ES-I3 (cell line): ENCODE measurements at regions not wholly inside any gene's neighbourhood (a gene's known extent, or its start where the extent isn't known, plus 50 kb on each side); places are given as distances from the start of the nearest gene placed in this dataset.

ENCODE experiments used
- H3K36me3 ChIP-seq: 2 replicates; pipeline ENCODE4 v1.6.1; 2013; ENCODE audit warnings: mild to moderate bottlenecking, low read length, control low read depth, moderate library complexity; ENCODE audit not compliant: insufficient read depth
- H3K4me1 ChIP-seq: 2 replicates; pipeline ENCODE4 v1.6.1; 2013; ENCODE audit warnings: mild to moderate bottlenecking, control low read depth, low read length; ENCODE audit not compliant: insufficient read depth
- H3K9ac ChIP-seq: 2 replicates; pipeline ENCODE4 v1.6.1; 2013; ENCODE audit warnings: low read depth, mild to moderate bottlenecking, low read length, moderate library complexity
- H3K9me3 ChIP-seq: 2 replicates; pipeline ENCODE4 v1.6.1; 2013; ENCODE audit warnings: mild to moderate bottlenecking, low read length, moderate library complexity; ENCODE audit not compliant: control insufficient read depth, insufficient read depth

DNA sequence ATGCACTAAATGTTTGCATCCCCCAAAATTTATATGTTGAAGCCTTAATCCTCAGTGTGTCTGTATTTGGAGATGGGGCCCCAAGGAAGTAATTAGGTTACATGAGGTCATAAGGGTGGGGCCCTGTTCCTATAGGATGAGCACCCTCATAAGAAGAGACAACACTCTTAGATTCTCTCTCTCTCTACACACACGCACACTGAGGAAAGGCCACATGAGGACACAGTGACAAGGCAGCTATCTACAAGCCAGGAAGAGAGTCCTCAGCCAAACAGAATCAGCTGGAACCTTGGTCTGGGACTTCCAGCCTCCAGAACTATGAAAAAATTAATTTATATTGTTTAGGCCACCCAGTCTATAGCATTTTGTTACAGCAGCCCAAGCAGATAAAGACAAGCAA, 69.3 kb upstream of the NOCT start:
- Histone ChIP-seq H3K36me3 (no peaks in the 10 kb centered on the region), H3K4me1 (peaks cover 6% of the 10 kb centered on the region; the same call in 1 of the 2 replicates), H3K9ac (no peak overlapping the region), H3K9me3 (peaks cover 4% of the 10 kb centered on the region; the same call in 1 of the 2 replicates)

DNA sequence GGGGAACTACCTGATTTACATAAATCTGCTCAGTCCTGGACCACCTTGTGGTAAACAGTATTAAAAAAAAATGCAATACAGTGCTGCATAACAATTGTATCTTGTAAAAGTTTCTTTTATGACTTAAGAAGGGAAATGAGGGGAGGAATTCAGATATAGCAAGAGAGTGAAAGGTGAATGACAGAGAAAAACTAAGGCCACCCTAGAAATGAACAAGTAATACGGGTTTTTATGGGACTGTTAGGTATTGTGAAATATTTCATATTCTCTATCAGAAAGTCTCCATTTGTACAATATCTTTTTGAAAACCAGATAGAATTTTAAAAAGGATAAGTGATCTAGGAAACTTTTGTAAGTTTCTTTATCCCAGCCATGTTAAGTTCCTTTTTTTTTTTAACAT, 69.7 kb upstream of the NOCT start:
- peaks cover 6% of the 10 kb centered on the region; the same call in 1 of the 2 replicates for H3K4me1 ChIP-seq
- peaks cover under 1% of the 10 kb centered on the region; the same call in 1 of the 2 replicates for H3K9me3 ChIP-seq
- no peaks in the 10 kb centered on the region for H3K36me3 ChIP-seq
- H3K9ac ChIP-seq, result no peak overlapping the region

DNA sequence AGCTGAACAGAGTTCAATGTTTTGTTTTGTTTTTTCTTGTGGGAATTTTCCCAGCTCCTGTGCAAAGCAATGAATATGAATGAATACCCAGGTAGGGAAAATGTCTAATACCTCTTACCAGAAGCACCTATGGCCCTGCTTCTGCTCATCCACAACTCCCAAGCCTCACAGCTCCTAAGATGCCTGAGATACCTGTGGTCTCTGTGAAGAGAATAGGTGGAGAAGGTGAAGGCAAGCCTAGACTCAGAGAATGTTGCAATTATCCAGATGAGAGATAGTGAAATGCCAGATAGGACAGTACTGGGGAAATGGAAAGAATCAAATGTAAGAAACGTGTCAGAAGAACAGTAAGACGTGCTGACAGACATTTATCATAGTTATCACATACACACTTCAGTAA, 70.2 kb upstream of the NOCT start:
- no peaks in the 10 kb centered on the region for H3K9me3 ChIP-seq
- H3K9ac ChIP-seq, result no peak overlapping the region

DNA sequence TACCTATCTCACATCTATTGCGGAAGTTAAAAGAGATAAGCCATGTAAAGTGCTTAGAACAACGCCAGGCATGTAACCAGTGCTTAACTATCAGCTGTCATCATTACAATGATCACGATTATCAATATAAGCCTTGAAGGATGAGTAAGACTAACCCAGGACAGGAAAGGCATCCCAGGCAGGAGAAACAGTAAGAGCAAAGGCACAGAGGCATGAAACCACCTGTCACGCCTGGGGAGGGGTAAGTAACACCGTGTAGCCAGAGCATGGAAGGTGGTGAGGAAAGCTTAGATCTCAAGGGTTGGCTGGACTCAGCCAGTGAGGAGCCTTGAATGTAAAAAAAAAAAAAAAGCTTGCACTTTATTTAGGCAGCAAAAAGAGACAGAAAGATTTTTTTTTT, 71.7 kb upstream of the NOCT start:
- Histone ChIP-seq H3K4me1 (peaks cover 3% of the 10 kb centered on the region; the same call in 1 of the 2 replicates), H3K9ac (no peak overlapping the region), H3K36me3 (no peaks in the 10 kb centered on the region)

More for the DNA sequence above, 70.2 kb upstream of the NOCT start:
- H3K36me3 ChIP-seq, result no peaks in the 10 kb centered on the region
- peaks cover 6% of the 10 kb centered on the region; the same call in 1 of the 2 replicates for H3K4me1 ChIP-seq

DNA sequence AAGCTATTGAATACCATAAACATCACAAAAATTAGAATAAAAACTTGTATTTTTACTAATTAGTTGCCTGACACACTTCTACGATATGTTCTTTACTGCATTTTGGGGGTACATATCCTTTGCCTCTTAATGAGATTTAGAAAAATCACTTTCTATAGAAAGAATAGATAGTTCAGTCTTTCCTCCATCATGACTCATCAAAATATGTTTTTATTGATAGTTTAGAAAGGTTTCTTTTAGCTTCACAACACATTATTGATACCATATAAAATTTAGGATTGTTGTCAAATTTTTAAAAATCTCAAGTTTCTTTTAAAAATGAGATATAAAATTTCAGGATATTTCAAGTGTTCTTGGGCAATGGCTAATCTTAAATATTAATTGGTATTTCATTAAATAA, 74.5 kb upstream of the NOCT start:
- Histone ChIP-seq H3K9me3 (no peaks in the 10 kb centered on the region), H3K4me1 (peaks cover 9% of the 10 kb centered on the region), H3K36me3 (no peaks in the 10 kb centered on the region), H3K9ac (no peak overlapping the region)

More for the DNA sequence above, 71.7 kb upstream of the NOCT start:
- no peaks in the 10 kb centered on the region for H3K9me3 ChIP-seq

DNA sequence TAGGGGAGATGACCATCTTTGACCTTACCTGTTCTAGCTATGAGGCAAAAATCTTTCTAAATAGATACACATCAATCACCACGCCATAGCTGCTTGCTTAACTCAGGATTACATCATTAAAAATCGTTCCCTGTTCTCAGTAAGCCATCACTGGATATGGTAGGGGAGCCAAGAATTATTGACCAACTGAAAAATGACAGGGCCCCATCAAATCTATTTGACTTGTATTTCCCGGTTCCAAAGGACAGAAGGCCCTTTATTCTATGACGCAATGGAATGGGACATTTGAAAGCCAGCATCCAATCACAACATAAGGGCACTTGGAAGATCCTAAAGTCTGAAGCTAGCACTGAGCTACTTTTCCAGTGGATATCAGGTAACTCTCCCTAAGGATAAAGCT, 75.6 kb upstream of the NOCT start:
- Histone ChIP-seq H3K4me1 (peaks cover 9% of the 10 kb centered on the region), H3K9me3 (no peaks in the 10 kb centered on the region)

DNA sequence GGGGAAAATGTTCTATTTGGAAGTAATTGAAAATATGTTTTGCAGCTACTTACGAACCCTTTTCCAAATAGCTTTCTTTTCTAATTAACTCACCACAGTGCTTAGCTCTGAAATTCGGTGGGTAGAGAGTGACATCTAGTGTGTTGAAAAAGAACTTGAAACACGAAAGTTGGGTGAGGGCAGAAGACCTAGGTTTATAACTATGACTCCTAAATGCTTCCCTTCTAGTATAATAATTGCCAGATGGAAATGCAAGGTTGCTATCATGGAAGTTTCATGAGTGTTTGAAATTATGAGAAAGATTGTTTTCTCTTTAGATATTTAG, 77.3 kb upstream of the NOCT start:
- Histone ChIP-seq H3K9ac (0 out of 2 replicates have a peak overlapping the region, but pooled peaks have one; percentile 23), H3K36me3 (no peaks in the 10 kb centered on the region), H3K4me1 (peaks cover 9% of the 10 kb centered on the region), H3K9me3 (no peaks in the 10 kb centered on the region)

More for the DNA sequence above, 75.6 kb upstream of the NOCT start:
- Histone ChIP-seq H3K36me3 (no peaks in the 10 kb centered on the region), H3K9ac (no peak overlapping the region)

DNA sequence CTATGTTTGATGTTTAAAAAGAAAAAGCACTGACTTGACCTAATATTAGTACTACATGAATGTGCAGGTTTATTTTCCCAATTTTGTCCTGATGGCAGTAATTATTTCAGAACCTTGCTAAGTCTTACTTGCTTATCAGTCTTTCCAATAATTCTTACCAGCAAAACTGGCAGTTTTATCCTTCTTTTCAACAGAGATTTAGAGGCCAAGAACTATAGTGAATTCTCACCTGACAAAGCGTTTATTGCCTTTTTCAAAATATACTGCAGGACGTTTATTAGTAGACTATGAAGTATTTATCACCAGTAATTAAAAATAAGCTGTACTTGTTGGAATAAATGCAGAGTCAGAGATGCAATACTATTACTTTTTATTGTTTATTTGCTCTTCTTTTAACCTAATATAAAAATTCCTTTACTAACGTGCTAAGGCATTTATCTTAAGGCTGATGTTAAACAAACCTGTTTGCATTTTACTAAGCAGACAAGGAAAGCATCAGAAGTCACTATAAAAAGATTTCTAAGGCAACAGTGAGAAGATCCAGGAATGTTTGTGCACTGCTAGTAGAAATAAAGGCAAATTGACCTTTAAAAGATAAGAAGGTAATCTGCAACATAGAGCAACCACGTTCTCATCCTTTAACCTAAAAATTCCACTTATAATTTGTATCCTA, 80.3 kb upstream of the NOCT start:
- H3K36me3 ChIP-seq, result no peaks in the 10 kb centered on the region
- no peaks in the 10 kb centered on the region for H3K9me3 ChIP-seq
- no peak overlapping the region for H3K9ac ChIP-seq
- H3K4me1 ChIP-seq, result peaks cover 9% of the 10 kb centered on the region

DNA sequence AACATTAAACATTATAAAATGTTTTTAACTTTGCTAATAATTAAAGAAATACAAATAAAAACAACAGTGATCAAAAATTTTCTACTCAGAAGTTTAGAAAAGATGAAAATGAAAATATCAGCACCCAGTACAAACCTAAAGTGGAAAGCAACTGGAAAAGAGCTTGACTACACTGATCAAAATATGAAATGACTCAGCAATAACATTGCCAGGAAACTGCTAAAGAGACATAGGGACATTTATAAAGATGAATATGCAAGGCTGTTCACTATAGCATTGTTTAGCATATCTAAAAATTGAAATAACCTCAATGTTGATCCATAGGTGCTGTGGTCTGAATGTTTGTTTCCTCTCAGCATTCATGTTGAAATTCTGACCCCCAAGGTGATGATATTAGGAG, 88.5 kb upstream of the NOCT start:
- H3K9me3 ChIP-seq, result peaks cover 7% of the 10 kb centered on the region; the same call in 1 of the 2 replicates
- H3K9ac ChIP-seq, result no peak overlapping the region
- H3K4me1 ChIP-seq, result no peaks in the 10 kb centered on the region
- no peaks in the 10 kb centered on the region; the same call in 1 of the 2 replicates for H3K36me3 ChIP-seq

DNA sequence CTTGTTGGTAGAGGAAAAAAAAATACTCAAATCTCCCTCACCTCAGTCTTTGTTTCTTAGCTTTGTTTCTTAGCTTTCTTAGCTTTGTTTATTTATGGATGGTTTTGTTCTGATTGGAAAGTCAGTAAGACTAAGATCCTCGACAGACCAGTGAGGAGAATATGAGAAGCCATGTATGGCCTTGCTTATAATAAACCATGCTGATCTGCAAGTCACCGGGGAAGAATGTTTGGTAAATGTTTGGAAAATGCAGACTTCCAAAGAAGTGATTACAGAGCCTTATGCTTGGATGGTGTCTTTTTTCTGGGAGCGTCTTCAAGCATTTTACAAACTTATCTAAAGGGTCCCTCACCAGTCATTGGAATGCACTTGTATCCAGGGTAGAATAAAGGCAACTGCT, 90.1 kb upstream of the NOCT start:
- peaks cover 7% of the 10 kb centered on the region; the same call in 1 of the 2 replicates for H3K9me3 ChIP-seq
- H3K9ac ChIP-seq, result no peak overlapping the region
- no peaks in the 10 kb centered on the region; the same call in 1 of the 2 replicates for H3K36me3 ChIP-seq
- no peaks in the 10 kb centered on the region for H3K4me1 ChIP-seq

DNA sequence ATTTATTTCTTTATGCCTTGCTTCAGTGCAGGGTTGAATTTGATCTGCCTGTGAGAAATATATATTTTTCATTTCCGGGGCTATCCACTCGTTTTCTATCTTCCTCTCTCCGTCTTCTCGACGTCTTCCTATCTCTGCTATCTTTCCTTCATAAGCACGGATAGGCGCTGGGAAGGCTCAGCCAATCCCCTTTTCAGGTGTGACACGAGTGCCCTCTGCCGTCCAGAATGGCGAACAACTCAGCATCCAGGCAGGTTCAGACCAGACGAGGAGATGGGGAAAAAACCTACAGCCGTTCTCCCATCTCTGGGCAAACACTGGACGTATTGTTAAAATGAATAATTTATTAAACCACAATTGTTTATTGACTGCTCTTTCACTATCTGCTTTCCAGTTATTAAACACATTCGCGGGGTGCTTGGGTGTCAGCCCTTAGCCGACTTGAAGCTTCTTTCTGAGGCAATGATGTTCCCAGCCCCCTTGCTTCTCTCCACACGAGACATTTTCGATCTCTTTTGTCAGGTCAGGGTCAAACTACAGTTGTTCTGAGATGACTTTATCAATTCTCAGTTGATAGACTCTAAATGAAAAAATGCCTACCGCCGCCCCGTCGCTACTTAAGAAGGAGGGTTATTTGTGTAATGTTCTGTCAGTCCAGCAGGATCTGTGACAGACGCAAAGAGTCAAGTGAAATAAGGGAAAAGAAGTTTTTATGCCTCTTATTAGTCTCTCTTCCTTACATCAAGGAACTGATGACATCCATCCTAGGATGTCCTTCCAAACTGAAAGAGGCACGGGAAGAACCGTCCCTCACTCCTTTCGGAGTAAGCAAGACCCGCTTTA, 96.3 kb upstream of the NOCT start:
- peaks cover 8% of the 10 kb centered on the region; the same call in 1 of the 2 replicates for H3K4me1 ChIP-seq
- H3K36me3 ChIP-seq, result no peaks in the 10 kb centered on the region
- H3K9ac ChIP-seq, result peak overlapping the region; percentile 29; the same call in 1 of the 2 replicates
- no peaks in the 10 kb centered on the region for H3K9me3 ChIP-seq

DNA sequence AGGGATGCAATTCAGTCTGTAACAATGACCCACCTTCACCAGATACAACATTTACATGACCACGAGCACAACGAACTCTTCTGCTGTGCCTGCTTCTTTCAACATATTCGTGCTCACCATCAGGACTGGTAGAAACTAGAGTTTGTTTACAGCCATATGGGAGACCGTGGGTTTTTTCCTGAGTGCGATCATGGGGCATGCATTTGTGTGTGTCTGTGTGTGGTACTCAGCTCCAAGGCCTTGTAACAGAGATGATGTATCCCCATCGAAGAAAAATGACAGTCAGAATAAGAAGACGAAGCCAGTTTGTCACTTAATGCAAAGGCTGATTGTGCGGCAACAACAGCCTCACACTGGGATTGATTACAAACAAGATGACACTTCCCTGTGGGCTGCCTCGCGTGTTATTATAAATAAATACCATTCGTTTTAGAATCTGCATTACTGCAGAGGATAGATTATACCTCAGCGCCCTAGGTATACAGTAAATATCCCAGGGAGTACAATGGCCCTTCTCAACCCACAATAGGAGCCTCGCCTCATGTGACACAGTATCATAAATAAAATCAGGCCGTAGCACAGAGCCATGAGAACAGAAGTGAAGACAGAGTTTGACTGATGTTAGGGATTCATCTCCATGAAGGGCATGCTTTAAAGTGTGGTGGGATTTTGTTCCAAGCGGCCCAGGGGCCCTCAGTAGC, 97.3 kb upstream of the NOCT start:
- H3K9ac ChIP-seq, result no peak overlapping the region
- H3K9me3 ChIP-seq, result no peaks in the 10 kb centered on the region
- H3K4me1 ChIP-seq, result peaks cover 8% of the 10 kb centered on the region; the same call in 1 of the 2 replicates
- no peaks in the 10 kb centered on the region for H3K36me3 ChIP-seq

DNA sequence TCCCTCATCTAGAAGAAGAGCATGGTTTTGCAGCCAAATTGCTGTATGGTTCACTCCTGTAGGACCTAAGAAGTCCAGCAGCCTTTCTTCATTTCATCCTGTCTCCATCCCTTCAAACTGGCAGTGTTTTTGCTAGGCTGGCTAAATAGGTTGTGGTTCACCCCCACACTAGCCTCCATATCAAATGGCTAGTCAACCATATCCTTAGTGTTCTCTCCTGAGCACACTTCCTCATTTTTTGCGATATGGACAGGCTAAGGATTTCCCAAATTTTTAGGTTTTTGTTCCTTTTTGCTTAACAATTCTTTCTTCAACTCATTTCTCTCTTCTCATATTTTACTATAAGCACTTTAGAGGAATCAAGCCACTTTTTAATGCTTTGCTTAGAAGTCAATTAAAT, 98.8 kb upstream of the NOCT start:
- no peaks in the 10 kb centered on the region for H3K9me3 ChIP-seq
- no peaks in the 10 kb centered on the region for H3K36me3 ChIP-seq
- no peak overlapping the region for H3K9ac ChIP-seq
- H3K4me1 ChIP-seq, result peaks cover 8% of the 10 kb centered on the region; the same call in 1 of the 2 replicates

DNA sequence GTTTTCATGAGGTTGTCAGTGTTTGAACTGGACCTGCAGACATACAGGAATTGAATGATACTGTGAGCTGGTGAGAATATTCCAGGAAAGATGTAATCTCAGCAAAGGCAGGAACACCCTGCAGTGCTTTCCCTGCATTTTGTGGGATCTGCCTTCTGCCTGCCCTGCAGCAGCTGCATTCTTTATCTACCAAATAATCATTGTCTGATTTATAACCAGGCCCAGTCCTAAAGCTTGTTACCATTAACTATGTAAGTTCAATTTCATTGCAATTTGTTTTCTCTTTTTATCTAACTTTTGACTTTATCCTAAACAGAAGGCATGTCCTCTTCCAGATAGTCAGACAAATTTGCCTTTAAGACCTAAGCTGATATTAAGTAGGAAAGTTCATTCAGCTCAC, 99.8 kb upstream of the NOCT start:
- Histone ChIP-seq H3K4me1 (peaks cover 17% of the 10 kb centered on the region; the same call in 1 of the 2 replicates), H3K36me3 (no peaks in the 10 kb centered on the region), H3K9me3 (no peaks in the 10 kb centered on the region), H3K9ac (no peak overlapping the region)
